Dermis blood vessel endothelial cell (primary cell): ENCODE measurements at regions not wholly inside any gene's neighbourhood (a gene's known extent, or its start where the extent isn't known, plus 50 kb on each side); places are given as distances from the start of the nearest gene placed in this dataset.

Experiments
- DNase-seq: peaks from one replicate; pipeline ENCODE4 v3.0.0; 2010

GRCh38 chr13:99078017-99078771 is 100.3 kb upstream of the DOCK9 start:
- DNase-seq, result no peak

GRCh38 chr13:99080131-99080530 is 102.3 kb upstream of the DOCK9 start:
- DNase-seq, result peak; percentile 56

GRCh38 chr13:99083981-99084380 is 106.1 kb upstream of the DOCK9 start:
- no peak for DNase-seq

- DNase-seq, result no peak
These were observed 107.4 kb upstream of the DOCK9 start for GRCh38 chr13:99085139-99085807.

- DNase-seq, result no peak
These were observed 108.0 kb upstream of the DOCK9 start for GRCh38 chr13:99085808-99086266.

- DNase-seq, result peak; percentile 63
These were observed 108.6 kb upstream of the DOCK9 start for GRCh38 chr13:99086267-99087097.

- DNase-seq, result peak; percentile 89
These were observed 109.5 kb upstream of the DOCK9 start for GRCh38 chr13:99087098-99087953.

GRCh38 chr13:99087954-99088491 is 110.2 kb upstream of the DOCK9 start:
- no peak for DNase-seq

GRCh38 chr13:99093997-99094396 is 106.7 kb upstream of the UBAC2 start:
- no peak for DNase-seq

GRCh38 chr13:99101831-99102230 is 98.8 kb upstream of the UBAC2 start:
- DNase-seq, result peak; percentile 10

- no peak for DNase-seq
These were observed 97.1 kb upstream of the UBAC2 start for GRCh38 chr13:99103536-99103935.

GRCh38 chr13:99104396-99104795 is 96.3 kb upstream of the UBAC2 start:
- DNase-seq, result no peak

- no peak for DNase-seq
These were observed 95.5 kb upstream of the UBAC2 start for GRCh38 chr13:99105160-99105559.

- no peak for DNase-seq
These were observed 87.3 kb upstream of the UBAC2 start for GRCh38 chr13:99113351-99113750.

GRCh38 chr13:99118179-99118578 is 82.5 kb upstream of the UBAC2 start:
- DNase-seq, result no peak

GRCh38 chr13:99119656-99120055 is 81.0 kb upstream of the UBAC2 start:
- no peak for DNase-seq

GRCh38 chr13:99120751-99121150 is 79.9 kb upstream of the UBAC2 start:
- DNase-seq, result no peak

GRCh38 chr13:99122171-99122570 is 78.5 kb upstream of the UBAC2 start:
- DNase-seq, result no peak

- DNase-seq, result no peak
These were observed 77.3 kb upstream of the UBAC2 start for GRCh38 chr13:99123101-99124045.

- DNase-seq, result no peak
These were observed 76.6 kb upstream of the UBAC2 start for GRCh38 chr13:99124046-99124400.

GRCh38 chr13:99124794-99125316 is 75.8 kb upstream of the UBAC2 start:
- DNase-seq, result peak; percentile 80
